Muscle layer of duodenum (tissue), 2 donors: ENCODE measurements at regions not wholly inside any gene's neighbourhood (a gene's known extent, or its start where the extent isn't known, plus 50 kb on each side); places are given as distances from the start of the nearest gene placed in this dataset.

Experiments
- H3K27ac ChIP-seq: one replicate; pipeline ENCODE4 v1.7.0; 2013; ENCODE audit warnings: mild to moderate bottlenecking, low read length
- H3K27me3 ChIP-seq: one replicate; pipeline ENCODE4 v1.7.0; 2013; ENCODE audit warnings: low read depth, mild to moderate bottlenecking, control low read depth, low read length
- H3K36me3 ChIP-seq, 2 donors: one replicate each; pipeline ENCODE4 v1.7.0; 2013; ENCODE audit warnings: low read length in 2 of 2, control low read depth in 1 of 2, mild to moderate bottlenecking in 1 of 2; ENCODE audit not compliant: insufficient read depth in 2 of 2, control insufficient read depth in 1 of 2
- H3K4me1 ChIP-seq, 2 donors: one replicate each; pipeline ENCODE4 v1.7.0; 2013; ENCODE audit warnings: low read length in 2 of 2, mild to moderate bottlenecking in 2 of 2, control low read depth in 1 of 2, moderate library complexity in 1 of 2; ENCODE audit not compliant: insufficient read depth in 2 of 2, control insufficient read depth in 1 of 2
- H3K4me3 ChIP-seq, 2 donors: one replicate each; pipeline ENCODE4 v1.7.0; 2013; ENCODE audit warnings: low read length in 2 of 2, low read depth in 1 of 2, mild to moderate bottlenecking in 1 of 2
- H3K9me3 ChIP-seq, 2 donors: one replicate each; pipeline ENCODE4 v1.7.0; 2013; ENCODE audit warnings: low read length in 2 of 2, control low read depth in 1 of 2, mild to moderate bottlenecking in 1 of 2; ENCODE audit not compliant: control insufficient read depth in 1 of 2
- donor health status: healthy.

- no peaks in the 10 kb centered on the region for H3K4me1 ChIP-seq
- H3K27me3 ChIP-seq = no peaks in the 10 kb centered on the region
- H3K9me3 ChIP-seq = peaks cover 0 to 4% of the 10 kb centered on the region in 2 donors
- no peak overlapping the region for H3K4me3 ChIP-seq
- no peak overlapping the region for H3K27ac ChIP-seq
- H3K36me3 ChIP-seq = no peaks in the 10 kb centered on the region
These were observed 215.2 kb upstream of the SIX2 start for GRCh38 chr2:45224321-45224992.

GRCh38 chr2:45223531-45223930 is 214.3 kb upstream of the SIX2 start:
- Histone ChIP-seq H3K4me3 (no peak overlapping the region), H3K27me3 (no peaks in the 10 kb centered on the region), H3K27ac (no peak overlapping the region), H3K9me3 (peaks cover 0 to 4% of the 10 kb centered on the region in 2 donors), H3K4me1 (no peaks in the 10 kb centered on the region), H3K36me3 (no peaks in the 10 kb centered on the region)

DNA sequence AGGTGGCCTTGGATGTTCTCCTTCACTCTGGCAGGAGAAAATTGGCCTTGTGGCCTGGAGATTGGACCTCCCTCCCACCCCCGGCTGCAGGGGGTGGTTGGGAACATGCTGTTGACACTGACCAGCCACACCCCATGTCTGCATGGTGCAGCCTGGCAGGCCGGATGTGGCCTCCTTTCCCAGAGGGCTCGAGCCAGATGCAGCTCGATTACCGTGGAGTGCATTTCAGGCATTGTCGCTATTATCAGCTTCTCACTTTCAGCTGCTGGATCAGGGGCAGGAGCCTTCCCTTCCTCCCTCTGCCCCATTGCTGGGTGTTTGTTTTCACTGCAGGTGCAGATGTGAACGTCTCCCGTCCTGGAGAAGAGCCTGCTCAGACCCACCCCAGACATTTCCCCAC is 211.0 kb upstream of the SIX2 start:
- no peaks in the 10 kb centered on the region for H3K27me3 ChIP-seq
- H3K36me3 ChIP-seq = no peaks in the 10 kb centered on the region
- no peak overlapping the region for H3K27ac ChIP-seq
- no peak overlapping the region for H3K4me3 ChIP-seq
- H3K4me1 ChIP-seq = no peaks in the 10 kb centered on the region
- no peaks in the 10 kb centered on the region for H3K9me3 ChIP-seq

DNA sequence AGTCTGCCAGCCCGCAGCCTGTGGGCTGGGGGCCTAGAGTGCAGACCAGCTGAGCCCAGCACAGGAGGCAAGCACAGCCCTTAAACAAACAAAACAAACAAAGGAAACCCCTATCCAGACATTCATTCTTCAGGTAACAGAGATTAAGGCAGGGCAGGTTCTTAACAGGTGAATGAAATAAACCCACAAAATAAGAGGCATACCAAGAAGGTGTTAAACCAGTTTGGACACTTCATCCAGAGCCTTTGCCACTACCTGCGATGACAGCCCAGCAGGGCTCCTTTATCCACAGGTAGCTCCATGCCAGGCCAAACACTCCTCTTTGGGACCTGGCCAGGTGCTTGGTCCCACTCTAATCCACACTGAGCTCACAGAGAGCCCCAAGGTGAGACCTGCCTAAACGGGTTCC is 209.7 kb upstream of the SIX2 start:
- Histone ChIP-seq H3K27me3 (no peaks in the 10 kb centered on the region), H3K9me3 (no peaks in the 10 kb centered on the region), H3K27ac (no peak overlapping the region), H3K4me1 (no peaks in the 10 kb centered on the region), H3K36me3 (no peaks in the 10 kb centered on the region), H3K4me3 (no peak overlapping the region)

DNA sequence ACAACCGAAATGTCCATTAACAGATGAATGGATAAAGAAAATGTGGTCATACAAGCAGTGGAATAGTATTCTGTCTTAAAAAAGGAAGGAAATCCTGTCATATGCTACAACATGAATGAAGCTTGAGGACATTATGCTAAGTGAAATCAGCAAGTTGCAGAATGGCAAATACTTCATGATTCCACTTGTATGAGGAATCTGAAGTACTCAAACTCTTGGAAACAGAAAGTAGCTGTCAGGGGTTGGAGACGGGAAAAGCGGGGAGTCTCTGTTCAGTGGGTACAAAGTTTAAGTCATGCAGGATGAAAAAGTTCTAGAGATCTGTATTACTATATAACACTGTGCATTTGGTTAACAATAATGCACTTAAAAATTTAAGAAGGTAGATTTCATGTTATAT is 209.0 kb upstream of the SIX2 start:
- Histone ChIP-seq H3K27me3 (no peaks in the 10 kb centered on the region), H3K9me3 (no peaks in the 10 kb centered on the region), H3K27ac (no peak overlapping the region), H3K4me1 (no peaks in the 10 kb centered on the region), H3K36me3 (no peaks in the 10 kb centered on the region), H3K4me3 (no peak overlapping the region)

GRCh38 chr2:45216118-45216517 is 206.9 kb upstream of the SIX2 start:
- Histone ChIP-seq H3K4me3 (no peak overlapping the region), H3K9me3 (no peaks in the 10 kb centered on the region), H3K4me1 (no peaks in the 10 kb centered on the region), H3K27ac (no peak overlapping the region), H3K27me3 (no peaks in the 10 kb centered on the region), H3K36me3 (no peaks in the 10 kb centered on the region)

- Histone ChIP-seq H3K27me3 (no peaks in the 10 kb centered on the region), H3K9me3 (no peaks in the 10 kb centered on the region), H3K4me3 (no peak overlapping the region), H3K27ac (no peak overlapping the region), H3K36me3 (no peaks in the 10 kb centered on the region), H3K4me1 (no peaks in the 10 kb centered on the region)
These were observed 205.3 kb upstream of the SIX2 start for GRCh38 chr2:45214550-45214949.

- H3K9me3 ChIP-seq = no peaks in the 10 kb centered on the region
- no peak overlapping the region for H3K27ac ChIP-seq
- H3K27me3 ChIP-seq = no peaks in the 10 kb centered on the region
- H3K4me1 ChIP-seq = no peaks in the 10 kb centered on the region
- no peak overlapping the region for H3K4me3 ChIP-seq
- no peaks in the 10 kb centered on the region for H3K36me3 ChIP-seq
These were observed 203.8 kb upstream of the SIX2 start for GRCh38 chr2:45212953-45213635.

DNA sequence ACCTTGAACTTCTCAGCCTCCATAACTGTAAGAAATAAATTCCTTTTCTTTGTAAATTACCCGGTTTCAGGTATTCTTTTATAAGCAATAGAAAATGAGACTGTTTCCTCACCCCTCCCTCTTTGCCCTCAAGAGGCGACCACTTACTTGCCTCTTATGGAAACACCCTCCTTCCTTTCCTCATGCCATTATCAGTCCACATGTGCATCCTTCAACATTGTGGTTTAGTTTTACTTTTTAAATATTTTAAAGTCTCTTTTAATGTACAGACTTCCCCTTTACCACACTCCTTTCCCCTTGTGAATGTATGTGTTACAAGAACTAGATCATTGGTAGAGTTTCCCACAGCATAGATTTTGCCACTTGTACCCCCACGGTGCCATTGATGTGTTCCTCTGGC is 202.4 kb upstream of the SIX2 start:
- H3K27me3 ChIP-seq = no peaks in the 10 kb centered on the region
- no peaks in the 10 kb centered on the region for H3K4me1 ChIP-seq
- H3K4me3 ChIP-seq = no peak overlapping the region
- H3K36me3 ChIP-seq = no peaks in the 10 kb centered on the region
- no peaks in the 10 kb centered on the region for H3K9me3 ChIP-seq
- H3K27ac ChIP-seq = no peak overlapping the region

GRCh38 chr2:45210462-45211195 is 201.4 kb upstream of the SIX2 start:
- Histone ChIP-seq H3K9me3 (no peaks in the 10 kb centered on the region), H3K4me1 (no peaks in the 10 kb centered on the region), H3K36me3 (no peaks in the 10 kb centered on the region), H3K27me3 (no peaks in the 10 kb centered on the region), H3K27ac (no peak overlapping the region), H3K4me3 (no peak overlapping the region)

DNA sequence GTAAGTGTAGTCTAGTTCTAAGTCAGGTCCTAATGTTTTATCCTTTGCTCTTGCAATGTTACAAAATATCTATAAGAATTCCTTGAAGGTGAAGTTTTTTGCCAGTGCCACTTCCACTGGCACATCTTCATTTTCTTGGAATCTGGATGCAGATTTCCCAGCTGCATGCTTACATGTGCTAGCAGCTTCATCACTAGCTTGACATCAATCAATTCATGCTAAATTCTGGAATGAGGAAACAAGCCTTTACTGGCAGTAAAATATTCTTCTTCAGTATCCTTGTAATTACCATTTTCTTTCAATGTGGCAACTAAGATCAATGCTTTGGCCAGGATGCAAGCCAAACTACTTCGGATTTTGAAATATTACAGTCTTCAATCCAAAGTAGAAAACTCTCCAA is 200.6 kb upstream of the SIX2 start:
- Histone ChIP-seq H3K27ac (no peak overlapping the region), H3K4me3 (no peak overlapping the region), H3K9me3 (no peaks in the 10 kb centered on the region), H3K27me3 (no peaks in the 10 kb centered on the region), H3K4me1 (no peaks in the 10 kb centered on the region), H3K36me3 (no peaks in the 10 kb centered on the region)
